Fibroblast of mammary gland (primary cell): ENCODE measurements at regions not wholly inside any gene's neighbourhood (a gene's known extent, or its start where the extent isn't known, plus 50 kb on each side); places are given as distances from the start of the nearest gene placed in this dataset.
"Not testable (repeated sequence)": the region's sequence is repeated elsewhere in the genome, so short reads cannot be mapped to it uniquely, and the experiment has no call there.

ENCODE experiments used
- DNase-seq: peaks from one replicate; pipeline ENCODE4 v3.0.0-alpha.2; 2010; ENCODE audit warnings: low read depth
- H3K4me3 ChIP-seq: 2 replicates; pipeline ENCODE4 v1.5.1; 2011; ENCODE audit warnings: low read depth, mild to moderate bottlenecking, low read length, moderate library complexity; ENCODE audit not compliant: control insufficient read depth
- TF ChIP-seq, protein P1 (sequence below): conservative IDR thresholded peaks from 2 replicates; pipeline ENCODE4 v1.5.1; 2011; ENCODE audit warnings: low read depth, low read length, inconsistent platforms; ENCODE audit not compliant: control insufficient read depth, insufficient read depth

DNA sequence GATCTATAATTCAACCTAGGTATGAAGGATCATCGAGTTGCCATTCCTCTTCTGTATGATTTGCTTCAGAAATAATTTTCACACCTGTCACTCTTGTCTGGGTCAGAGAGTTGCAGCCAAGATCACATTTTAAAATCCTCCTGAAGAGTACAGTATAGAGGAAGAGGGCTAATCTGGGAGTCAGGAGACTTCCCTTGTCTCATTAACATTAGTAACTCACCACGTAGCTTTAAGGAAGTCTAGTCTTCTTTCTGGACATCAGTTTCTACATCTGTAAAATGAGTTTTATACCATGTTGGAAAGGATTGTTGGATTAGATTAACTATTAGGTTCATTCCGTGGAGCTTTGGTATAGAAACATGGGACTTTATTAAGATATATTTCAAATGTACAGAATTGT, 109.4 kb downstream of the TDRD15 start:
- no peak for DNase-seq
- TF ChIP-seq, protein P1, sequence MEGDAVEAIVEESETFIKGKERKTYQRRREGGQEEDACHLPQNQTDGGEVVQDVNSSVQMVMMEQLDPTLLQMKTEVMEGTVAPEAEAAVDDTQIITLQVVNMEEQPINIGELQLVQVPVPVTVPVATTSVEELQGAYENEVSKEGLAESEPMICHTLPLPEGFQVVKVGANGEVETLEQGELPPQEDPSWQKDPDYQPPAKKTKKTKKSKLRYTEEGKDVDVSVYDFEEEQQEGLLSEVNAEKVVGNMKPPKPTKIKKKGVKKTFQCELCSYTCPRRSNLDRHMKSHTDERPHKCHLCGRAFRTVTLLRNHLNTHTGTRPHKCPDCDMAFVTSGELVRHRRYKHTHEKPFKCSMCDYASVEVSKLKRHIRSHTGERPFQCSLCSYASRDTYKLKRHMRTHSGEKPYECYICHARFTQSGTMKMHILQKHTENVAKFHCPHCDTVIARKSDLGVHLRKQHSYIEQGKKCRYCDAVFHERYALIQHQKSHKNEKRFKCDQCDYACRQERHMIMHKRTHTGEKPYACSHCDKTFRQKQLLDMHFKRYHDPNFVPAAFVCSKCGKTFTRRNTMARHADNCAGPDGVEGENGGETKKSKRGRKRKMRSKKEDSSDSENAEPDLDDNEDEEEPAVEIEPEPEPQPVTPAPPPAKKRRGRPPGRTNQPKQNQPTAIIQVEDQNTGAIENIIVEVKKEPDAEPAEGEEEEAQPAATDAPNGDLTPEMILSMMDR, result no peak
- no peak overlapping the region for H3K4me3 ChIP-seq

- H3K4me3 ChIP-seq, result no peak overlapping the region
- TF ChIP-seq, protein P1, result no peak
- DNase-seq, result no peak
These were observed 110.2 kb downstream of the TDRD15 start for GRCh38 chr2:21234001-21234400.

GRCh38 chr2:21234464-21235120, 110.8 kb downstream of the TDRD15 start:
- TF ChIP-seq, protein P1, result no peak
- no peak overlapping the region for H3K4me3 ChIP-seq
- DNase-seq, result no peak

GRCh38 chr2:21239749-21240148, 116.0 kb downstream of the TDRD15 start:
- DNase-seq, H3K4me3 ChIP-seq: not testable (repeated sequence)

GRCh38 chr2:21244161-21244560, 120.4 kb downstream of the TDRD15 start:
- H3K4me3 ChIP-seq, result no peak overlapping the region
- DNase-seq, result no peak
- TF ChIP-seq, protein P1, result no peak

GRCh38 chr2:21245565-21245964, 121.8 kb downstream of the TDRD15 start:
- H3K4me3 ChIP-seq, result no peak overlapping the region
- TF ChIP-seq, protein P1, result no peak
- no peak for DNase-seq

GRCh38 chr2:21249367-21249766, 125.6 kb downstream of the TDRD15 start:
- TF ChIP-seq, protein P1, result no peak
- H3K4me3 ChIP-seq, result no peak overlapping the region

More at GRCh38 chr2:21249367-21249766, 125.6 kb downstream of the TDRD15 start:
- DNase-seq, result no peak
